ENCODE measurements at regions not wholly inside any gene's neighbourhood (a gene's known extent, or its start where the extent isn't known, plus 50 kb on each side); places are given as distances from the start of the nearest gene placed in this dataset.
"Not testable (repeated sequence)": the region's sequence is repeated elsewhere in the genome, so short reads cannot be mapped to it uniquely, and the experiment has no call there.

- no peaks in the 10 kb centered on the region for H4K20me1 ChIP-seq (ENCODE audit: control insufficient read depth, extremely low read depth, insufficient read depth, low read length)
- H3K9ac ChIP-seq (ENCODE audit: insufficient read depth, low read length), result no peak overlapping the region
- TF ChIP-seq EZH2 (IDR thresholded peaks at IDR 0.05; ENCODE audit: low read length, missing control alignments) (no peak), CTCF (conservative IDR thresholded peaks at IDR 0.05 in 1 of 2, IDR thresholded peaks at IDR 0.05 in 1 of 2; ENCODE audit: low read depth in 1 of 2, low read length in 2 of 2) (no peak)
- no peak overlapping the region for H3K27ac ChIP-seq (ENCODE audit: insufficient read depth, low read length)
- no peaks in the 10 kb centered on the region for H3K9me3 ChIP-seq (ENCODE audit: control insufficient read depth, insufficient read depth, low read depth, low read length)
- H2AFZ ChIP-seq (ENCODE audit: low read length), result no peak overlapping the region
- no peak overlapping the region for H3K4me2 ChIP-seq (ENCODE audit: extremely low read depth, insufficient read depth, low read length)
- H3K4me1 ChIP-seq (ENCODE audit: control insufficient read depth, extremely low read depth, insufficient read depth, low read length), result no peaks in the 10 kb centered on the region
- no peaks in the 10 kb centered on the region for H3K79me2 ChIP-seq (ENCODE audit: control insufficient read depth, insufficient read depth, low read length)
- H3K27me3 ChIP-seq (ENCODE audit: control insufficient read depth, insufficient read depth, low read length), result no peaks in the 10 kb centered on the region
- no peaks in the 10 kb centered on the region for H3K36me3 ChIP-seq (ENCODE audit: control insufficient read depth, insufficient read depth, low read length)
- no peak overlapping the region for H3K4me3 ChIP-seq (replicated peaks in 1 of 4; ENCODE audit: control extremely low read depth in 1 of 4, insufficient read depth in 1 of 4, low read depth in 3 of 4, low read length in 4 of 4)
- DNase-seq (ENCODE audit: low read depth in 2 of 2), result no peak
Measured at GRCh38 chr10:33698033-33698432, 363.6 kb upstream of the NRP1 start.

- TF ChIP-seq CTCF (conservative IDR thresholded peaks at IDR 0.05 in 1 of 2, IDR thresholded peaks at IDR 0.05 in 1 of 2; ENCODE audit: low read depth in 1 of 2, low read length in 2 of 2) (no peak), EZH2 (IDR thresholded peaks at IDR 0.05; ENCODE audit: low read length, missing control alignments) (no peak)
- Histone ChIP-seq H3K4me2 (ENCODE audit: extremely low read depth, insufficient read depth, low read length) (no peak overlapping the region), H2AFZ (ENCODE audit: low read length) (no peak overlapping the region), H3K36me3 (ENCODE audit: control insufficient read depth, insufficient read depth, low read length) (no peaks in the 10 kb centered on the region), H3K79me2 (ENCODE audit: control insufficient read depth, insufficient read depth, low read length) (no peaks in the 10 kb centered on the region), H3K9me3 (ENCODE audit: control insufficient read depth, insufficient read depth, low read depth, low read length) (no peaks in the 10 kb centered on the region), H3K27ac (ENCODE audit: insufficient read depth, low read length) (no peak overlapping the region), H3K4me1 (ENCODE audit: control insufficient read depth, extremely low read depth, insufficient read depth, low read length) (no peaks in the 10 kb centered on the region), H3K4me3 (replicated peaks in 1 of 4; ENCODE audit: control extremely low read depth in 1 of 4, insufficient read depth in 1 of 4, low read depth in 3 of 4, low read length in 4 of 4) (no peak overlapping the region), H4K20me1 (ENCODE audit: control insufficient read depth, extremely low read depth, insufficient read depth, low read length) (no peaks in the 10 kb centered on the region), H3K9ac (ENCODE audit: insufficient read depth, low read length) (no peak overlapping the region), H3K27me3 (ENCODE audit: control insufficient read depth, insufficient read depth, low read length) (no peaks in the 10 kb centered on the region)
- no peak for DNase-seq (ENCODE audit: low read depth in 2 of 2)
Measured at GRCh38 chr10:33697016-33697415, 362.5 kb upstream of the NRP1 start.

- H3K9ac ChIP-seq (ENCODE audit: insufficient read depth, low read length), result no peak overlapping the region
- no peaks in the 10 kb centered on the region for H3K9me3 ChIP-seq (ENCODE audit: control insufficient read depth, insufficient read depth, low read depth, low read length)
- no peak overlapping the region for H3K4me3 ChIP-seq (replicated peaks in 1 of 4; ENCODE audit: control extremely low read depth in 1 of 4, insufficient read depth in 1 of 4, low read depth in 3 of 4, low read length in 4 of 4)
- no peaks in the 10 kb centered on the region for H3K27me3 ChIP-seq (ENCODE audit: control insufficient read depth, insufficient read depth, low read length)
- H2AFZ ChIP-seq (ENCODE audit: low read length), result no peak overlapping the region
- H3K4me1 ChIP-seq (ENCODE audit: control insufficient read depth, extremely low read depth, insufficient read depth, low read length), result no peaks in the 10 kb centered on the region
- H3K79me2 ChIP-seq (ENCODE audit: control insufficient read depth, insufficient read depth, low read length), result no peaks in the 10 kb centered on the region
- H3K27ac ChIP-seq (ENCODE audit: insufficient read depth, low read length), result no peak overlapping the region
- no peaks in the 10 kb centered on the region for H3K36me3 ChIP-seq (ENCODE audit: control insufficient read depth, insufficient read depth, low read length)
- no peaks in the 10 kb centered on the region for H4K20me1 ChIP-seq (ENCODE audit: control insufficient read depth, extremely low read depth, insufficient read depth, low read length)
- DNase-seq (ENCODE audit: low read depth in 2 of 2), result no peak
- no peak for TF ChIP-seq EZH2 (IDR thresholded peaks at IDR 0.05; ENCODE audit: low read length, missing control alignments)
- TF ChIP-seq CTCF (conservative IDR thresholded peaks at IDR 0.05 in 1 of 2, IDR thresholded peaks at IDR 0.05 in 1 of 2; ENCODE audit: low read depth in 1 of 2, low read length in 2 of 2), result no peak
- no peak overlapping the region for H3K4me2 ChIP-seq (ENCODE audit: extremely low read depth, insufficient read depth, low read length)
Measured at GRCh38 chr10:33695536-33695935, 361.1 kb upstream of the NRP1 start.

- not testable (repeated sequence) for H3K27ac ChIP-seq (ENCODE audit: insufficient read depth, low read length); H3K4me3 ChIP-seq (replicated peaks in 1 of 4; ENCODE audit: control extremely low read depth in 1 of 4, insufficient read depth in 1 of 4, low read depth in 3 of 4, low read length in 4 of 4); H3K4me2 ChIP-seq (ENCODE audit: extremely low read depth, insufficient read depth, low read length)
Measured at GRCh38 chr10:33690536-33690935, 356.1 kb upstream of the NRP1 start.

More at GRCh38 chr10:33690536-33690935, 356.1 kb upstream of the NRP1 start:
- not testable (repeated sequence) for H3K36me3 ChIP-seq (ENCODE audit: control insufficient read depth, insufficient read depth, low read length); H3K9ac ChIP-seq (ENCODE audit: insufficient read depth, low read length); DNase-seq (ENCODE audit: low read depth in 2 of 2); H4K20me1 ChIP-seq (ENCODE audit: control insufficient read depth, extremely low read depth, insufficient read depth, low read length); H3K9me3 ChIP-seq (ENCODE audit: control insufficient read depth, insufficient read depth, low read depth, low read length); H3K27me3 ChIP-seq (ENCODE audit: control insufficient read depth, insufficient read depth, low read length); H3K4me1 ChIP-seq (ENCODE audit: control insufficient read depth, extremely low read depth, insufficient read depth, low read length); H3K79me2 ChIP-seq (ENCODE audit: control insufficient read depth, insufficient read depth, low read length); H2AFZ ChIP-seq (ENCODE audit: low read length)
